Right renal pelvis (tissue), 4 donors: ENCODE measurements at regions not wholly inside any gene's neighbourhood (a gene's known extent, or its start where the extent isn't known, plus 50 kb on each side); places are given as distances from the start of the nearest gene placed in this dataset.
"Not testable (repeated sequence)": the region's sequence is repeated elsewhere in the genome, so short reads cannot be mapped to it uniquely, and the experiment has no call there.

ENCODE experiments used
- DNase-seq, 4 donors: peaks; one replicate each; pipeline ENCODE4 v3.0.0-alpha.2; 2013; ENCODE audit warnings: low read depth in 4 of 4, low spot score in 3 of 4, missing footprints in 1 of 4

GRCh38 chr1:82108843-82109242, 308.1 kb downstream of the ADGRL2 start:
- no peak for DNase-seq

- DNase-seq = no peak
These were observed 305.9 kb downstream of the ADGRL2 start for GRCh38 chr1:82106672-82107071.

GRCh38 chr1:82099170-82099569, 298.4 kb downstream of the ADGRL2 start:
- DNase-seq = no peak

- DNase-seq = no peak
These were observed 293.4 kb downstream of the ADGRL2 start for GRCh38 chr1:82094136-82094535.

GRCh38 chr1:82091729-82092128, 291.0 kb downstream of the ADGRL2 start:
- DNase-seq = no peak

GRCh38 chr1:82091265-82091664, 290.5 kb downstream of the ADGRL2 start:
- no peak for DNase-seq

GRCh38 chr1:82090104-82090503, 289.4 kb downstream of the ADGRL2 start:
- DNase-seq = no peak

GRCh38 chr1:82086739-82087138, 286.0 kb downstream of the ADGRL2 start:
- DNase-seq = no peak

- no peak for DNase-seq
These were observed 278.9 kb downstream of the ADGRL2 start for GRCh38 chr1:82079607-82080006.

- DNase-seq = no peak
These were observed 272.9 kb downstream of the ADGRL2 start for GRCh38 chr1:82073659-82074058.

- DNase-seq = no peak
These were observed 272.3 kb downstream of the ADGRL2 start for GRCh38 chr1:82073071-82073470.

GRCh38 chr1:82065916-82066315, 265.2 kb downstream of the ADGRL2 start:
- no peak for DNase-seq

- DNase-seq = no peak
These were observed 264.0 kb downstream of the ADGRL2 start for GRCh38 chr1:82064691-82065090.

GRCh38 chr1:82062206-82062605, 261.5 kb downstream of the ADGRL2 start:
- DNase-seq = no peak

GRCh38 chr1:82059959-82060358, 259.2 kb downstream of the ADGRL2 start:
- DNase-seq = no peak

- no peak for DNase-seq
These were observed 256.3 kb downstream of the ADGRL2 start for GRCh38 chr1:82057011-82057410.

- not testable (repeated sequence) for DNase-seq
These were observed 254.6 kb downstream of the ADGRL2 start for GRCh38 chr1:82055375-82055774.

- no peak for DNase-seq
These were observed 251.8 kb downstream of the ADGRL2 start for GRCh38 chr1:82052563-82052962.

GRCh38 chr1:82048596-82048995, 247.9 kb downstream of the ADGRL2 start:
- DNase-seq = no peak

- no peak for DNase-seq
These were observed 244.5 kb downstream of the ADGRL2 start for GRCh38 chr1:82045221-82045620.

- DNase-seq = no peak
These were observed 243.8 kb downstream of the ADGRL2 start for GRCh38 chr1:82044536-82044935.

- no peak for DNase-seq
These were observed 243.4 kb downstream of the ADGRL2 start for GRCh38 chr1:82044111-82044510.

- no peak for DNase-seq
These were observed 241.7 kb downstream of the ADGRL2 start for GRCh38 chr1:82042306-82043060.
